IMR-90 (cell line): ENCODE measurements at regions not wholly inside any gene's neighbourhood (a gene's known extent, or its start where the extent isn't known, plus 50 kb on each side); places are given as distances from the start of the nearest gene placed in this dataset.

Experiments used
- ATAC-seq: fragments of 200-7000 bp; cut with Tn5 transposase; 2 replicates; pipeline ENCODE4 v1.9.1; 2020; ENCODE audit warnings: low read depth, mild to moderate bottlenecking, moderate library complexity
- BruUV-seq: library from RNA; stranded (reverse); fragments of 400-500 nt; replicated peaks from 2 replicates; lab custom pipeline; 2021; lab: Mats Ljungman, UMichigan
- CTCF ChIA-PET: fragments of 300-600 bp; formaldehyde crosslinking; extraction: SDS; loops from one replicate; lab custom pipeline; 2021; ENCODE audit warnings: antibody characterized with exemption; lab: Yijun Ruan, JAX
- POLR2A ChIA-PET: fragments of 300-600 bp; sonication (Branson Sonifier 250); formaldehyde crosslinking; loops from one replicate; lab custom pipeline; 2022; ENCODE audit warnings: antibody characterized with exemption; ENCODE audit not compliant: unreplicated experiment; lab: Charles Lee
- DNase-seq: peaks from one replicate; pipeline ENCODE4 v3.0.0; 2013
- H2AFZ ChIP-seq: replicated peaks from 2 replicates; pipeline ENCODE3; 2013; ENCODE audit warnings: low read length, mild to moderate bottlenecking; ENCODE audit not compliant: poor library complexity
- H2AK5ac ChIP-seq: 2 replicates; pipeline ENCODE4 v1.6.1; 2013; ENCODE audit warnings: low read depth, low read length, inconsistent platforms
- H2AK9ac ChIP-seq: replicated peaks from 2 replicates; pipeline ENCODE3; 2013; ENCODE audit warnings: mild to moderate bottlenecking, low read depth, low read length, moderate library complexity; ENCODE audit not compliant: poor library complexity
- H2BK120ac ChIP-seq: 2 replicates; pipeline ENCODE4 v1.6.1; 2013; ENCODE audit warnings: low read depth, low read length, inconsistent platforms
- H2BK15ac ChIP-seq: 3 replicates; pipeline ENCODE4 v1.6.1; 2013; ENCODE audit warnings: low read depth, low read length, inconsistent platforms
- H2BK20ac ChIP-seq: 2 replicates; pipeline ENCODE4 v1.6.1; 2013; ENCODE audit warnings: low read depth, mild to moderate bottlenecking, inconsistent platforms, low read length, moderate library complexity
- H2BK5ac ChIP-seq: 2 replicates; pipeline ENCODE4 v1.6.1; 2013; ENCODE audit warnings: mild to moderate bottlenecking, low read depth, low read length, inconsistent platforms; ENCODE audit not compliant: poor library complexity, severe bottlenecking
- H3K14ac ChIP-seq: replicated peaks from 2 replicates; pipeline ENCODE4 v1.6.1; 2013; ENCODE audit warnings: low read depth, low read length, inconsistent platforms
- H3K18ac ChIP-seq: 2 replicates; pipeline ENCODE4 v1.6.1; 2013; ENCODE audit warnings: low read depth, low read length, control low read depth
- H3K23ac ChIP-seq: 2 replicates; pipeline ENCODE4 v1.6.1; 2013; ENCODE audit warnings: low read depth, low read length, inconsistent platforms
- H3K27ac ChIP-seq: 2 replicates; pipeline ENCODE4 v1.5.1; 2013; ENCODE audit warnings: mild to moderate bottlenecking, control low read depth, low read length; ENCODE audit not compliant: insufficient read depth
- H3K27me3 ChIP-seq: 2 replicates; pipeline ENCODE4 v1.6.1; 2013; ENCODE audit warnings: low read length; ENCODE audit not compliant: control insufficient read depth, insufficient read depth
- H3K36me3 ChIP-seq: 2 replicates; pipeline ENCODE4 v1.6.1; 2013; ENCODE audit warnings: low read length, mixed read lengths; ENCODE audit not compliant: control insufficient read depth, insufficient read depth
- H3K4ac ChIP-seq: 2 replicates; pipeline ENCODE4 v1.6.1; 2013; ENCODE audit warnings: low read depth, low read length, inconsistent platforms
- H3K4me1 ChIP-seq: 2 replicates; pipeline ENCODE4 v1.6.1; 2013; ENCODE audit warnings: low read length, mixed read lengths; ENCODE audit not compliant: control insufficient read depth, insufficient read depth
- H3K4me2 ChIP-seq: 2 replicates; pipeline ENCODE4 v1.6.1; 2013; ENCODE audit warnings: low read depth, mild to moderate bottlenecking, control low read depth, low read length, moderate library complexity
- H3K4me3 ChIP-seq: 2 replicates; pipeline ENCODE4 v1.5.1; 2013; ENCODE audit warnings: low read depth, mild to moderate bottlenecking, control low read depth, low read length, moderate library complexity; ENCODE audit not compliant: insufficient read depth
- H3K56ac ChIP-seq: 2 replicates; pipeline ENCODE4 v1.6.1; 2013; ENCODE audit warnings: low read length, inconsistent platforms; ENCODE audit not compliant: insufficient read depth; ENCODE audit errors: extremely low read depth
- H3K79me1 ChIP-seq, 2 experiments: 2 replicates each; pipeline ENCODE4 v1.6.1; 2013; ENCODE audit warnings: low read length in 2 of 2, inconsistent platforms in 1 of 2, low read depth in 1 of 2
- H3K9ac ChIP-seq: 2 replicates; pipeline ENCODE4 v1.6.1; 2013; ENCODE audit warnings: low read depth, low read length, control low read depth
- H3K9me1 ChIP-seq: 2 replicates; pipeline ENCODE4 v1.6.1; 2013; ENCODE audit warnings: low read length, inconsistent platforms; ENCODE audit not compliant: insufficient read depth
- H3K9me3 ChIP-seq: 2 replicates; pipeline ENCODE4 v1.6.1; 2013; ENCODE audit warnings: low read length; ENCODE audit not compliant: control insufficient read depth, insufficient read depth
- H4K20me1 ChIP-seq: 2 replicates; pipeline ENCODE4 v1.6.1; 2013; ENCODE audit warnings: low read length, inconsistent platforms; ENCODE audit not compliant: insufficient read depth
- H4K5ac ChIP-seq: 2 replicates; pipeline ENCODE4 v1.6.1; 2013; ENCODE audit warnings: mild to moderate bottlenecking, low read depth, low read length, control low read depth
- H4K8ac ChIP-seq, 2 experiments: 2 replicates each; pipeline ENCODE4 v1.6.1; 2013; ENCODE audit warnings: low read depth in 2 of 2, low read length in 2 of 2, control low read depth in 1 of 2, inconsistent platforms in 1 of 2
- H4K91ac ChIP-seq: 2 replicates; pipeline ENCODE4 v1.6.1; 2013; ENCODE audit warnings: low read depth, low read length, inconsistent platforms; ENCODE audit not compliant: insufficient read depth
- BHLHE40 ChIP-seq: fragments of 150-350 bp; IDR thresholded peaks from 2 replicates; pipeline ENCODE4 v1.6.1; 2016; ENCODE audit warnings: mild to moderate bottlenecking, low read depth, low read length
- CEBPB ChIP-seq: IDR thresholded peaks from 2 replicates; pipeline ENCODE4 v1.6.1; 2012; ENCODE audit warnings: low read depth, low read length, improper control_type of control experiment
- CTCF ChIP-seq: conservative IDR thresholded peaks from 2 replicates; pipeline ENCODE4 v1.5.1; 2012; ENCODE audit warnings: mild to moderate bottlenecking, low read depth, low read length, improper control_type of control experiment
- ELK1 ChIP-seq: fragments of 150-350 bp; IDR thresholded peaks from 2 replicates; pipeline ENCODE4 v1.6.1; 2016; ENCODE audit warnings: low read depth, mild to moderate bottlenecking, low read length, moderate library complexity, borderline replicate concordance
- FOS ChIP-seq: fragments of 150-350 bp; IDR thresholded peaks from 2 replicates; pipeline ENCODE4 v1.6.1; 2016; ENCODE audit warnings: low read depth, low read length
- MAFK ChIP-seq: IDR thresholded peaks from 2 replicates; pipeline ENCODE4 v1.6.1; 2012; ENCODE audit warnings: low read depth, low read length, improper control_type of control experiment
- MAZ ChIP-seq: IDR thresholded peaks from 2 replicates; pipeline ENCODE4 v1.6.1; 2012; ENCODE audit warnings: low read depth, mild to moderate bottlenecking, low read length, improper control_type of control experiment, moderate library complexity, borderline replicate concordance
- MXI1 ChIP-seq: IDR thresholded peaks from 2 replicates; pipeline ENCODE4 v1.6.1; 2012; ENCODE audit warnings: low read depth, mild to moderate bottlenecking, low read length, moderate library complexity, borderline replicate concordance
- RAD21 ChIP-seq: IDR thresholded peaks from 2 replicates; pipeline ENCODE4 v1.6.1; 2012; ENCODE audit warnings: low read length, improper control_type of control experiment
- RCOR1 ChIP-seq: IDR thresholded peaks from 2 replicates; pipeline ENCODE4 v1.6.1; 2012; ENCODE audit warnings: mild to moderate bottlenecking, low read length, improper control_type of control experiment; ENCODE audit not compliant: insufficient replicate concordance
- RFX5 ChIP-seq: IDR thresholded peaks from 2 replicates; pipeline ENCODE4 v1.8.0; 2012; ENCODE audit warnings: low read depth, mild to moderate bottlenecking, low read length, moderate library complexity
- SMC3 ChIP-seq: fragments of 150-350 bp; IDR thresholded peaks from 2 replicates; pipeline ENCODE4 v1.6.1; 2016; ENCODE audit warnings: low read depth, mild to moderate bottlenecking, antibody characterized with exemption, low read length, moderate library complexity
- USF2 ChIP-seq: fragments of 150-350 bp; IDR thresholded peaks from 2 replicates; pipeline ENCODE4 v1.6.1; 2017; ENCODE audit warnings: mild to moderate bottlenecking, antibody characterized with exemption, low read length, low read depth
- WGBS, 2 experiments: methylation state at CpG; one replicate each; pipeline versions ENCODE4 v1.1.5 to v1.1.7; 2013; ENCODE audit warnings: missing lambda C conversion rate in 2 of 2; ENCODE audit not compliant: insufficient read length in 1 of 2; ENCODE audit errors: extremely low coverage in 2 of 2; 5-methylcytosine and 5-hydroxymethylcytosine counted together
- dilution Hi-C: fragments of 300-500 bp; cut with HindIII; formaldehyde crosslinking; loops from one replicate; pipeline ENCODE4 v1.14.3; 2018; ENCODE audit warnings: low sequenced_read_pairs; ENCODE audit not compliant: unreplicated experiment
- in situ Hi-C: fragments of 300-500 bp; cut with MboI; formaldehyde crosslinking; loops from 3 replicates; pipeline ENCODE4 v1.14.3; 2019; ENCODE audit warnings: low sequenced_read_pairs, inconsistent platforms, mixed read lengths
- intact Hi-C: fragments of 100-400 bp; cut with micrococcal nuclease; formaldehyde crosslinking; loops from 2 replicates; pipeline ENCODE4 v1.10.0; 2022

- H3K4me1 ChIP-seq, result peaks cover 27% of the 10 kb centered on the region
- H3K23ac ChIP-seq, result peak overlapping the region; percentile 94
- no peak overlapping the region for H3K4me3 ChIP-seq
- H2AK9ac ChIP-seq, result peak overlapping the region; percentile 59
- ChIA-PET CTCF (interaction anchor here (1.3 to 2.3 kb wide), 3 partner anchors 43 to 724 kb away, joined by 4 to 5 read pairs (median 4); no protein-coding TSS in a partner anchor), POLR2A (no interaction called here)
- peak overlapping the region; percentile 98 for H4K91ac ChIP-seq
- WGBS, 2 experiments, result no CpG with 5 or more reads among the region's 4 CpGs
- ATAC-seq, result no peak
- H3K27me3 ChIP-seq, result no peaks in the 10 kb centered on the region
- H3K4ac ChIP-seq, result peak overlapping the region; percentile 99
- H3K18ac ChIP-seq, result peak overlapping the region; percentile 96
- H3K27ac ChIP-seq, result peak overlapping the region; percentile 65
- H3K9ac ChIP-seq, result 0 out of 2 replicates have a peak overlapping the region, but pooled peaks have one; percentile 11
- TF ChIP-seq CEBPB (no peak), SMC3 (no peak), USF2 (no peak), CTCF (no peak), FOS (no peak), RFX5 (no peak), RCOR1 (no peak), MXI1 (no peak), RAD21 (no peak), BHLHE40 (no peak), MAFK (no peak), MAZ (no peak), ELK1 (no peak)
- no peak overlapping the region for H3K4me2 ChIP-seq
- H2BK120ac ChIP-seq, result peak overlapping the region; percentile 99
- H3K36me3 ChIP-seq, result no peaks in the 10 kb centered on the region
- H2BK20ac ChIP-seq, result peak overlapping the region; percentile 98
- dilution Hi-C loops (no loop called here), intact Hi-C loops (no loop called here), in situ Hi-C loops (no loop called here)
- H2BK15ac ChIP-seq, result peak overlapping the region; percentile 100
- no peaks in the 10 kb centered on the region for H4K20me1 ChIP-seq
- peaks cover 4% of the 10 kb centered on the region for H3K9me1 ChIP-seq
- peak overlapping the region; percentile 71 for H4K5ac ChIP-seq
- peak overlapping the region; percentile 63 to 96 for H4K8ac ChIP-seq
- DNase-seq, result no peak
- no peaks in the 10 kb centered on the region for H3K79me1 ChIP-seq
- H3K14ac ChIP-seq, result peak overlapping the region; percentile 96
- no TSS peak for BruUV-seq
- H2BK5ac ChIP-seq, result peak overlapping the region; percentile 99
- no peaks in the 10 kb centered on the region for H3K9me3 ChIP-seq
- H2AK5ac ChIP-seq, result peak overlapping the region; percentile 95; the same call in 1 of the 2 replicates
- peak overlapping the region; percentile 67; the same call in 1 of the 2 replicates for H3K56ac ChIP-seq
- peak overlapping the region; percentile 77 for H2AFZ ChIP-seq
These were observed 254.1 kb upstream of the ACTBL2 start for GRCh38 chr5:57736716-57737115.
